Mesothelial cell of epicardium (in vitro differentiated cells): ENCODE measurements at regions not wholly inside any gene's neighbourhood (a gene's known extent, or its start where the extent isn't known, plus 50 kb on each side); places are given as distances from the start of the nearest gene placed in this dataset.

Experiments
- DNase-seq, 2 experiments: peaks; one replicate each; pipeline ENCODE4 v3.0.0; 2021; ENCODE audit warnings: low spot score in 2 of 2; ENCODE audit not compliant: unreplicated experiment in 2 of 2
- H3K27ac Mint-ChIP-seq: 2 replicates; pipeline ENCODE4 v1.8.0; 2021; ENCODE audit warnings: mixed read lengths
- H3K27me3 Mint-ChIP-seq: 2 replicates; pipeline ENCODE4 v1.8.0; 2021; ENCODE audit warnings: low read depth, mixed read lengths
- H3K36me3 Mint-ChIP-seq: 2 replicates; pipeline ENCODE4 v1.8.0; 2021; ENCODE audit warnings: mixed read lengths
- H3K4me1 Mint-ChIP-seq: 2 replicates; pipeline ENCODE4 v1.8.0; 2021; ENCODE audit warnings: mixed read lengths
- H3K4me3 Mint-ChIP-seq: 2 replicates; pipeline ENCODE4 v1.8.0; 2021; ENCODE audit warnings: mild to moderate bottlenecking, moderate library complexity, mixed read lengths
- H3K9me3 Mint-ChIP-seq: 2 replicates; pipeline ENCODE4 v1.8.0; 2021; ENCODE audit warnings: mixed read lengths
- TF ChIP-seq, protein P1 (sequence below): fragments of 200-600 bp; sonication (generic); IDR thresholded peaks from one replicate; pipeline ENCODE4 v1.5.0; 2021; ENCODE audit warnings: antibody characterized with exemption; ENCODE audit not compliant: unreplicated experiment

DNA sequence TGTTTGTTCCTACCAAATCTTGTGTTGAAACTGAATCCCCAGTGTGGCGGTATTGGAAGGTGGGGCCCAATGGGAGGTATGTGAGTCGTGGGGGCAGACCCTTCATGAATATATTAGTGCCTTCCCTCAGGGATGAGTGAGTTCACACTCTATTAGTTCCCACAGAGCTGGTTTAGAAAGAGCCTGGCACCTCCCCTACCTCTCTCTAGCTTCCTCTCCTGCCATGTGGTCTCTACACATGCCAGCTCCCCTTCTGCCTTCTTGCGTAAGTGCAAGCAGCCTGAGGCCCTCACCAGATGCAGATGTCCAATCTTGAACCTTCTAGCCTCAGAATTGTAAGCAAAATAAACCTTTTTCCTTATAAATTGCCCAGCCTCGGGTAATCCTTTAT is 105.8 kb downstream of the SPTSSA start:
- Mint-ChIP-seq H3K9me3 (no peaks in the 10 kb centered on the region), H3K4me1 (peaks cover 11% of the 10 kb centered on the region), H3K4me3 (no peak overlapping the region), H3K27ac (no peak overlapping the region), H3K36me3 (no peaks in the 10 kb centered on the region), H3K27me3 (no peaks in the 10 kb centered on the region)
- no peak for DNase-seq
- TF ChIP-seq, protein P1, sequence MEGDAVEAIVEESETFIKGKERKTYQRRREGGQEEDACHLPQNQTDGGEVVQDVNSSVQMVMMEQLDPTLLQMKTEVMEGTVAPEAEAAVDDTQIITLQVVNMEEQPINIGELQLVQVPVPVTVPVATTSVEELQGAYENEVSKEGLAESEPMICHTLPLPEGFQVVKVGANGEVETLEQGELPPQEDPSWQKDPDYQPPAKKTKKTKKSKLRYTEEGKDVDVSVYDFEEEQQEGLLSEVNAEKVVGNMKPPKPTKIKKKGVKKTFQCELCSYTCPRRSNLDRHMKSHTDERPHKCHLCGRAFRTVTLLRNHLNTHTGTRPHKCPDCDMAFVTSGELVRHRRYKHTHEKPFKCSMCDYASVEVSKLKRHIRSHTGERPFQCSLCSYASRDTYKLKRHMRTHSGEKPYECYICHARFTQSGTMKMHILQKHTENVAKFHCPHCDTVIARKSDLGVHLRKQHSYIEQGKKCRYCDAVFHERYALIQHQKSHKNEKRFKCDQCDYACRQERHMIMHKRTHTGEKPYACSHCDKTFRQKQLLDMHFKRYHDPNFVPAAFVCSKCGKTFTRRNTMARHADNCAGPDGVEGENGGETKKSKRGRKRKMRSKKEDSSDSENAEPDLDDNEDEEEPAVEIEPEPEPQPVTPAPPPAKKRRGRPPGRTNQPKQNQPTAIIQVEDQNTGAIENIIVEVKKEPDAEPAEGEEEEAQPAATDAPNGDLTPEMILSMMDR: no peak

DNA sequence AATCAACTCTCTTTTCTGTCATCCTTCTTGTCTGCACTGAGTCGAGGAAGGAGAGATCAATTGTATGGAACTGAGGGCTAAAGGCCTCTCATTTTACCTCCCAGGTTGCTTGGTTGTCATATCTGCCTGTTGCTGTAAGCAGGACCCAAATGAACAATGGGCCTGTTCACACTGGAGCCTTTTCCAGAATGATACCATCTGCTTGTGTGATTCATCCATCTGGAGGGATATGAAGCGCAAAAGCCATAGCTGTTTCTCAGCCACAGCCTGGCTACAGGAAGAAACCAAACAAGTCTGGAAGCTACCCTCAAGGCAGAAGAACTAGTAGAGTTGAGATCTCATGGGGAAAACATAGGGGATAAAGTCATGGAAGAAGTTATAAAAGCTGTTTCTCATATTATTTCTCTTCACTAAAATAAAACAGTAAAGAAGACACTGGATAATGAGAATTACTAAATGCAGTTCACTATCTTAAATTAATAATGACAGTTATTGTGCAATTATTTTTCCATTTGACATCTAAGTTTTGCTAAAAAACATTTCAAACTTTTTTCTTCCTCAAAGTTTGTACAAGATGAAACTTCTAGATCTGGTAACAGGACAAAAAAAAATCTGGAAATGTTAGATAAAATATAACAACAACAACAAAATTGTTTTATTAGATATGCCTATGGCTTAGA is 106.3 kb downstream of the SPTSSA start:
- Mint-ChIP-seq H3K4me1 (peaks cover 8% of the 10 kb centered on the region), H3K27ac (no peak overlapping the region)
- TF ChIP-seq, protein P1: no peak

DNA sequence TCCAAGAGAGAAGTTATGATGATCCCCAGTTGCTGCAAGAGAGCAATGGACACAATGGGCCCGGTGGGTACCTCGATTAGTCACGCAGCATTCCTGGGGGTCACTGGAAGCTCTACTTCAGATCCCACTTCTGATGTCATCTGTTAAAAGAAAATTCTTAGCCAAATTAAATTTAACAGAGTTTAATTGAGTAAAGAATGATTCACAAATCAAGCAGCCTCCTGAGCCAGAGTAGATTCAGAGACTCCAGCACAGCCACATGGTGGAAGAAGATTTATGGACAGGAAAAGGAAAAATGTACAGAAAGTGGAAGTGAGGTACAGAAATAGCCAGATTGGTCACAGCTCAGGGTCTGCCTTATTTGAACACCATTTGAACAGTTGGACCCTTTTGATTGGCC is 107.5 kb downstream of the SPTSSA start:
- Mint-ChIP-seq H3K27ac (no peak overlapping the region), H3K36me3 (no peaks in the 10 kb centered on the region), H3K27me3 (no peaks in the 10 kb centered on the region), H3K4me3 (no peak overlapping the region), H3K4me1 (peaks cover 7% of the 10 kb centered on the region), H3K9me3 (no peaks in the 10 kb centered on the region)
- TF ChIP-seq, protein P1: no peak
- DNase-seq: no peak

More for the DNA sequence above, 106.3 kb downstream of the SPTSSA start:
- Mint-ChIP-seq H3K36me3 (no peaks in the 10 kb centered on the region), H3K9me3 (no peaks in the 10 kb centered on the region), H3K4me3 (no peak overlapping the region), H3K27me3 (no peaks in the 10 kb centered on the region)
- no peak for DNase-seq

DNA sequence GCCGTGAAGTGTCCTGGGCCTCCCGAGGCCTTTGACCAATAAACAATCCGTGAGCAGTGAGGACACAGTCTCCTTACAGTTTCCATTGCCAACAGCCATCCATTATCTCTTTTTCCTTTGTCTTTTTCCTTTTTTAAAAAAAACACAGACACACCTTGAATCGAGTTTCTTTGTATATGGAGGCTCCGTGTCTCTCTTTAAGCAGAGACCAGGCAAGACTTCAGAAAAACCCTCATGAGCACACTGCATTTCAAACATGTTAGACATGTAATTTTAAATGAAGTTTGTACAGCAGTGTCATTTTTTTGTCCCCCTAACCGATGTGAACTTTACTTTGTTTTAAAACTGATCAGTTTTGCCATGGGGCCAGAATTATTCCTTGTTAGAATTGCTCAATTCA is 111.1 kb downstream of the SPTSSA start:
- peaks cover 13% of the 10 kb centered on the region for H3K9me3 Mint-ChIP-seq

DNA sequence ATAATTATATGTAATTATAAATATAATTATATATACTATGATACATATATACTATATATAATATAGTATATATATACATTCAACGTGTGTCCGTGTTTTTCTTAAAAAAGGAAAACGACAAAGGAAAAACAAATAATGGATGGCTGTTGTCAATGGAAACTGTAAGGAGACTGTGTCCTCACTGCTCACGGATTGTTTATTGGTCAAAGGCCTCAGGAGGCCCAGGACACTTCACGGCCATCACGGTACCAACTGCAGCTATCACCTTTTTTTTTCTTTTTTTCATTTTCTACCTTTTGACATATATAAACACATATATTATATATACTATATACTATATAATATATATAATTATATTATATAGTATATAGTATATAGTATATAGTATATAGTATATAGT is 113.4 kb downstream of the SPTSSA start:
- Mint-ChIP-seq H3K27ac (no peak overlapping the region), H3K9me3 (peaks cover 19% of the 10 kb centered on the region), H3K4me3 (no peak overlapping the region), H3K36me3 (no peaks in the 10 kb centered on the region), H3K4me1 (no peaks in the 10 kb centered on the region), H3K27me3 (no peaks in the 10 kb centered on the region)
- no peak for DNase-seq
- TF ChIP-seq, protein P1: no peak

More for the DNA sequence above, 111.1 kb downstream of the SPTSSA start:
- no peaks in the 10 kb centered on the region for H3K27me3 Mint-ChIP-seq
- no peaks in the 10 kb centered on the region for H3K36me3 Mint-ChIP-seq
- DNase-seq: no peak
- no peak overlapping the region for H3K27ac Mint-ChIP-seq
- H3K4me1 Mint-ChIP-seq: peaks cover 4% of the 10 kb centered on the region
- TF ChIP-seq, protein P1: no peak
- no peak overlapping the region for H3K4me3 Mint-ChIP-seq
